Activated T-helper 1 cell treated with anti-CD3 and anti-CD28 coated beads, Interleukin-2, amount 50 U/mL, for 16 hours (primary cell): ENCODE measurements at regions not wholly inside any gene's neighbourhood (a gene's known extent, or its start where the extent isn't known, plus 50 kb on each side); places are given as distances from the start of the nearest gene placed in this dataset.
"Not testable (repeated sequence)": the region's sequence is repeated elsewhere in the genome, so short reads cannot be mapped to it uniquely, and the experiment has no call there.

Experiments used
- DNase-seq, 2 donors: peaks; one replicate each; pipeline ENCODE4 v3.0.0-alpha.2; 2020; ENCODE audit warnings: low read depth in 1 of 2, low spot score in 1 of 2

DNA sequence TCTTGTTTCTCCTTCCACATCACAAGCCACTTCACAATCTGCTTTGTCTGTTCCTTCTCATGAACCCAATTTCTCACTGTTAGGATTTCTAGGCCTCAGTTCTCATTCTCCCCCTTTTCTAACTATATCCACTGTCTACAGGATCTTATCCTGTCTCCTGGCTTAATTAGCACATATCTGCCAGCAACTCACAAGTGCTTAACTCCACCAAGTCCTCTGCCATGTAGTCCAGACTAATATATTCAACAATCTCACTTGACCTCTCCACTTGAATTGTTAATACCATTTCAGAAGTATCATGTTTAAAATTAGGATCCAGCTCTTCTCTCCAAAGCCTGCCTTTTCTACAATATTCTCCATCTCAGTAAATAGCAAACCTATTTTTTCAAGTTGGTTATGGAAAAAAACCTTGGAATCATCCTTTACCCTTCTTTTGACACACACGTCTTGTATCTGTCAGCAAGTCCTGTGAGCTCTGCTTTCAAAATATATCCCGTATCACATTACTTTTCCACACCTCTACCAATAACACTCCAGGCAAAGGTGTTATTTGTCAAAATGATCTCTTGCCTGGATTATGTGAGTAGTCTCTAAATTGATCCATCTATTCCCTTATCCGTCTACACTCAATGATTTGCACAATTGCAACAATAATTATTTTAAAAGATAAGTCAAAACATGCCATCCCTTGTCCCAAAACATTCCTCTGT is 127.2 kb upstream of the SLIT2 start:
- DNase-seq: no peak

DNA sequence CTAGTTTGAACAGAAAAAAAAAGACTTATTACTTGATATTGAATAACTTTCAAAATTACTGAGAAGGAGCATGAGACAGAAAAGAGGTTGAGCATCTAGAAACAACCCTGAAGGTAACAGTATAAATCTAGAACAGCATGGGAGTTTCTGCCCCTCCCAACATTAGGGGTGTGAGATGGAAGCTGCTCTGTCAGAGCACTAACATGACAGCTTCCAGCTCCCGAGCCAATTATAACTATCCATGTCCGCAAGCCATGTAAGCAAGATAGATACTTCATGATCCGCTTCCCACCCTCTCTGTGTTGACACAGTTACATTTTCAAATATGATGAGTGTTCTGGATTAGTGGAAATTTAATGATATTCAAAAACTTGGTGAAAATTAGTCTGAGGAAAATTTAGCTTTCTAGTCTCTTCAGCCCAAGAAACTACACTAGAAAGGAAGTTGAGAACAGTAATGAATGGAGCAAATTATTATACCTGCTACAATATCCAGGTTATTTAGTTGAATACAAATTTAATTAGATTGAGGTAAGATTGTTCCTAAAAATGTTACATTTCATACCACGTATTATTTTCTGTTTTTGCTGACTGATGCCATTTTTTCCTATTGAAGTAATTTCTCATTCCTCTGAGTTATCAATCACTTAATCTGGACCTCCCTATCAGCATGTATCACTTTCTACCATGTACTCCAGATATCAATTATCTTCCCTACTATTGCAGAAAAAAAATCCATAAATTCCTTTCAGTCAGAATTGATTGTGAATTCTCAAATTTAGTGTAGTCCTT is 129.3 kb upstream of the SLIT2 start:
- no peak for DNase-seq

DNA sequence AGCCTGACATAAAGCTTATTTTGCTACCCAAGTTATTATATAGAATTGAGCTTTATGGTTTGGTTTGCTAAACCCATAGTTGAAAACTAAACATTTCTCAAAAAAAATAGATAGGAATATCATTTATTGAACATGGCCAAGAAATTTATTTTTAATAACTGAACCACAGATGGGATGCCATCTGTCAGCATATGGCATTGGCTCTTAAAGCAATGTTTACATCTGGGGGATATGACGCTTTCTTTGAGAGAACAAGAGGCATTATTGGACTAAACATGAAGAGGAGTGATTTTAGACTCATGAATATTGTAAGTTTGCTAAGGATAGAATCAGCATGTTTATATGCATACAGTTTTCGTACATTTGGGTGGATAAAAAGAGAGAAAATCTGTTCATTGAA is 132.6 kb upstream of the SLIT2 start:
- DNase-seq: no peak

DNA sequence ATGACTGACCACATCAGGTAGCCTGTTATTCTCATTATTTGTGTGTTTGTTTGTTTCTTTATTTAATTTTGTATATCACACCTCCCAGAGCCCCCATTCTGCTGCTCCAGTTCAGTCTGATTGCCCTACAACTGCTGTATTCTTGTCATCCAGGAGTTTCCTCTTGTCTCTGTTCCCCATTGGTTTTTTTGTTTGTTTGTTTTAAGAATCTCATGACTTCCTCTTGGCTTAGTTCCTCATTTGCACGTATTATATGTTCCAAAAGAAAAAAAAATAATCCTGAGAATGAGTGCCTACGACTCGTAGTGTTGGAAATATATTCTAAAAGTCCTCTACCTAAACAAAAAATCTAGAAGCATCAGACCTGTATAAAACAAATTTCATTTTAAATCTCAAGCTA is 142.3 kb upstream of the SLIT2 start:
- DNase-seq: no peak

- DNase-seq: no peak
Measured at GRCh38 chr4:20106921-20107320, 144.8 kb upstream of the SLIT2 start.

DNA sequence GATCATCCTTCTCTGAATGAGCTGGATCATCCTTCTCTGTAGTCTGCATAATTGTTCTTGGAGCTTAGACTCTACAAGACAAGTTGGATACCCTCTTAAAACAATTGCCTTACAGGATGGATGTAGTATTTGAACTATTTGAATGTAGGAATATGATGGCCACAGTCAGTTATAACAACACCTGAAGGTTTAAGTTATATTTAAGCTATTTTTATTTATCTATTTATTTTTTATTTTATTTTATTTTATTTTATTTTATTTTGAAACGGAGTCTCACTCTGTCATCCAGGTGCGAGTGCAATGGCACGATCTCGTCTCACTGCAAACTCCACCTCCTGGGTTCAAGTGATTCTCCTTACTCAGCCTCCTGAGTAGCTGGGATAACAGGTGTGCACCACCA is 149.9 kb upstream of the SLIT2 start:
- no peak for DNase-seq

- no peak for DNase-seq
Measured at GRCh38 chr4:20096911-20097310, 154.8 kb upstream of the SLIT2 start.

DNA sequence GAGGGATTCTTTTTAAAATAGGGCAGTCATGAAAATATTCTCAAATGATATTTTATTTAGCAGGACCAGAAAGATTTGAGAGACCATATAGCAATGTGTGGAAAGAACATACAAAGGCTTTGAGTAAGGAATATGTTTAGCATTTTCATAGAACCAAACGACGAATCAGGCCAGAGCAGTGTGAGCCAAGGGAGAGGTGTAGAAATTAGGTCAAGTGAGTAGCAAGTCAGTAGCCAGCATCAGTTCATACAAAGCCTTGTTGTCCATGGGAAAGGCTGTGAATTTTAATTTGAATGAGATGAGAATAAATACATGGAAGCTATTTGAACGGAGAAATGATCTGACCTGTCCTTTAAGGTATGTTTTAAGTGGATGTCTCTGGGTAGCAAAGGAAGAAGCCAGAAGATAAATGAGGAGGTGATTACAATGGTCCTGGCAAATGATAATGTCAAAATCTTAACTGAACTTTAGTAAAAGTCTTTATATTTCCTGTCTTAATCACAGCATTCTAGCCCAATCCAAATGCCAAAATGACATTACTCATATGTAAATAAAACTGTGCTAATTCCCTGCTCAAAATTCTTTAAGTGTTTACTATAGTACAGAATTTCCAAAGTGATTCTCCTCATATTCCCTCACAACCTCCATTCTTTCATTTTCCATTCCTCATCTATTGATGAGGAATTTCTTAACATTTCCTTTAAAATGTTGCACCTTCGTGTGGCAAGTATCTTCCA is 155.7 kb upstream of the SLIT2 start:
- no peak for DNase-seq

DNA sequence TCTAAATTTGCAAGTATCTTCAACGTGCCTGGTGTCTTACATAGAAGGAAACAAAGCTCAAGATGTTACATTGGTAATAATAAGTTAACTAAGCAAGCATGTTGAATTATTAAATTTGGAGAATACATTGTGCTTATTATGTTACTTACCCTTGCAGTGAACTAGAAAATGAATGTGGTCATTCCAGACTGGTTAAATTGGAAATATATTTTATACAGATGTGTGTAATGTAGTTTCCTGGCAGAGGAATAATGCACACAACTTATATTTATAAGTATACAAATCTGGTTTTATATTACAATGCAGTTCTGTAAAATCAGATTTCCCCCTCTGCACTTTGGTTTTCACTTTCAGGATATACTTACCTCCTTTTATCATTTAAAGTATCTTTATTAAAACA is 159.9 kb upstream of the SLIT2 start:
- DNase-seq: no peak

DNA sequence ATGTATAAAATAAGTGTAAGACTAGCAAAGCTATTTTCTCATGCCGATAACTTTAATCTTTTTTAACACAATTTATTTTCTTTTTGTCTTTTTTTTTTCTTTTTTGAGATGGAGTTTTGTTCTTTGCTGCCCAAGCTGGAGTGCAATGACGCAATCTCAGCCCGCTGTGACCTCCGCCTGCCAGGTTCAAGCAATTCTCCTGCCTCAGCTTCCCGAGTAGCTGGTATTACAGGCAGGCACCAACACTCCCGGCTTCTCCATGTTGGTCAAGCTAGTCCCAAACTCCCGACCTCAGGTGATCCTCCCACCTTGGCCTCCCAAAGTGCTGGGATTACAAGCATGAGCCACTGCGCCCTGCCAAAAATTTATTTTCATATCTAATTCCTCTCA is 164.2 kb upstream of the SLIT2 start:
- no peak for DNase-seq

DNA sequence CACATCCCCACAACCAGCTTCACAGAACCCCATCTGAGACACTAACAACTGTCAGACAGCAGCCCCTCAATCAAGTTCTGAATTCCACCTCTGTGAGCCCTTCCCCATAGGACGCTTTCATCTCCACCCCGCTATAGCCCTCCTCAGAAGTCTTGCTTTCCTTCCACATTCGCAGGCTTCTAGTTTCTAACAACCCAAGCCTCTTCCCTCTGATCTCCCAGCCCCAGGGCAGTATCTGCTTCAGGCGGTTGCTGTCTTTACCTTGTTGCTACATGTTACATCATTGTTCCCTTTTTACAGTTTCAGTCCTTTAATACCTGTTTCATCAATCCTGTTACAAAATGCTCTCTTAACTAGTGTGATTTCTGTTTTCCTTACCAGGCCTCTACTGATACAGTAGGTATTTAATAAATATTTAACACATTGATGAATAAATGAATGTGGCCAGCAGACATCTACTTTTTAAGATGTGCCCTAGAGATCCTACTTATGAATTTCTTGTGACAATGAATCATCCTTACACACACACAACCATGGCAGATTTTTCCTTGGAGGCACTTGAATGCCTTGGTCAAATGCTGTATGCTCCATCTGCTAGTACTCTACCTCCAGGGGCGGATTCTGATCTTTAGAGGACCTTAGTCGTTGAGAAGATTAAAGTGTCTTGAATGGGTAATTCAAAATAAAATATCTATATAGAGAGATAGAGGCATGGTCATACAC is 164.7 kb upstream of the SLIT2 start:
- no peak for DNase-seq

- no peak for DNase-seq
Measured at GRCh38 chr4:20086067-20086798, 165.5 kb upstream of the SLIT2 start.

GRCh38 chr4:20085653-20086052 is 166.1 kb upstream of the SLIT2 start:
- no peak for DNase-seq

GRCh38 chr4:20085156-20085555 is 166.5 kb upstream of the SLIT2 start:
- DNase-seq: no peak

- no peak for DNase-seq
Measured at GRCh38 chr4:20084488-20084887, 167.2 kb upstream of the SLIT2 start.

- DNase-seq: no peak
Measured at GRCh38 chr4:20078644-20079043, 173.1 kb upstream of the SLIT2 start.

DNA sequence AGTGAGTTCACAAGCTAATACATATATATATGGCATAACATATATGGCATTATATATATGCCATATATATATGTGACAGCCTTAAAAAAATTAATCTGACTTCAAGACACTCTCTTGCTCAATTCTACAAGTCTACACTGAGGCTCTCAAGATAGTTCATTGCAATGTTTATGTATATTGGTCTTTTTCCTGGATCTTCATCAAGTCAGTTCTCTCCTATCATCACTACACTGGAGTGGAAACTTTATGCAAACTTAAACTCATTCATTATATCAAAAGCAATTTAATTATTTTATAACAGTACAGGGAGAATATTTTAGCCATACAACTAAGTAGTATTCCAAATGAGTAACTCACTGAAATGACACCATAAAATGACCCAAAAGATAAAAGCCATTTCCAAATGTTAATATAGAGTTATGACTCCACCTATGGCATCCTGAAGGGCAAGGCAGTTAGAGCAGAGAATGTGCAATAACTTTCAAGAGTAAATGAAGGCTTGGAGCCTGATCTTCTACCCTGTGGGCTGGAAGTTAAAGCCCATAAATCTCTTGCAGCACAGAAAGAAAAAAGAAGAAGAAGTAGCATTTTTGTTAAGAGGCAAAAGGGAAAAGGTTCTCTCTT is 176.3 kb upstream of the SLIT2 start:
- DNase-seq: no peak

DNA sequence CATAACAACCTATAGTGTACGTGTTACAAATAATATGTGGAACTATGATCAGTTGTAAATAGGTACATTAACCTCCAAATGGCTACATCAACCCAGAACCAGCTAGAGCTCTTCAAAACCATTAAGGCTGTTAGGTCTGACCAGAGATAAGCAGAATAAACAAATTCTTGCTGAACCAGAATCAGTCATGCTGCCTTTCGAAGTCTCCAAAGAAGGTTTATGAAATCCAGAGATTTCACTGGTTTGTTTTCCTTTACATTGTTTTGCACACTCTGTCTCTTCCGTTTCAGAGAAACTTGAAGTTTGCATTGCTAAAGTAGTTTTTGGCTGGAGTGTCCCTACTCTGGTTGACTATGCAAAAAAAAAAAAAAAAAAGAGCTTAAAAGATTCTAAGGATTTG is 177.3 kb upstream of the SLIT2 start:
- no peak for DNase-seq

DNA sequence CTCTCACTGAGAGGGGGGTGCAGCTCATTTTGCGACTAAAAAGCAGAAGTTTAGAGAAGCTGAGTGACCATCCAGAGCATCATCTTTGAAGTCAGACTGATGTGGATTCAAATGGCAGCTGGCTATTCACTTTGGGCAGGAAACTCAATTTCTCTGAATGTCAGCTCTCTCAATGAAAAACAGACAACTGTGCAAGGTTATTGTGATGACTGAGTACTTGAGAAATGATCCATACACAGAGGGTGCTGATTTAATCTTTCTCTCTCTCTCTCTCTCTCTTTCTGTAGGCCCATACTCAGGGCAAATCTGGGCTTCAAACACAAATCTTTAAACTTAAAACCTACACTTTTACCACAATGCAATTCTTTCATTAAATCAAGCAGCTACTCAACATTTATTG is 185.8 kb upstream of the SLIT2 start:
- no peak for DNase-seq

- DNase-seq: not testable (repeated sequence)
Measured at GRCh38 chr4:20062857-20063256, 188.8 kb upstream of the SLIT2 start.
